GM06990 (cell line): ENCODE measurements at regions not wholly inside any gene's neighbourhood (a gene's known extent, or its start where the extent isn't known, plus 50 kb on each side); places are given as distances from the start of the nearest gene placed in this dataset.

Source experiments
- DNase-seq: peaks from one replicate; pipeline ENCODE4 v3.0.0-alpha.2; 2011; ENCODE audit not compliant: insufficient read length; ENCODE audit errors: extremely low read depth
- H3K27me3 ChIP-seq: replicated peaks from 2 replicates; pipeline ENCODE4 v1.6.0; 2011; ENCODE audit warnings: low read length; ENCODE audit not compliant: control insufficient read depth, insufficient read depth
- H3K36me3 ChIP-seq: 2 replicates; pipeline ENCODE4 v1.5.1; 2011; ENCODE audit warnings: low read length; ENCODE audit not compliant: control insufficient read depth, insufficient read depth
- H3K4me3 ChIP-seq: replicated peaks from 2 replicates; pipeline ENCODE4 v1.5.1; 2011; ENCODE audit warnings: low read depth, mild to moderate bottlenecking, control low read depth, low read length
- CTCF ChIP-seq: IDR thresholded peaks from 2 replicates; pipeline ENCODE4 v1.5.1; 2011; ENCODE audit warnings: low read length, control low read depth, mild to moderate bottlenecking, inconsistent platforms; ENCODE audit not compliant: insufficient read depth, poor library complexity, severe bottlenecking

DNA sequence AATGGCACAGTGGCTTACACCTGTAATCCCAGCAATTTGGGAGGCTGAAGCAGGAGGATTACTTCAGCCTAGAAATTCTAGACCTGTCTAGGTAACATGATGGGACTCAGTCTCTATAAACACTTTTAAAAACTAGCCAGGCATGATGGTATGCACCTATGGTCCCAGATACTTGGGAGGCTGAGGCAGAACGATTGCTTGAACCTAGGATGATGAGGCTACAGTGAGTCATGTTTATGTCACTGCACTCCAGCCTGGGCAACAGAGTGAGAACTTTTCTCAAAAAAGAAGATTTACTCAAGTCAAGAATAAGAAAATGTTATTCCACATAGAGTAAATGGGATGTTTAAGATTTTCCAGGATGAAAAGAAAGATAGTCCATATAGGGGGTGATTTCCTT lies 158.6 kb downstream of the HNMT start:
- Histone ChIP-seq H3K36me3 (no peaks in the 10 kb centered on the region), H3K27me3 (no peaks in the 10 kb centered on the region; the same call in 1 of the 2 replicates), H3K4me3 (no peak overlapping the region)
- no peak for DNase-seq
- TF ChIP-seq CTCF, result no peak

- no peaks in the 10 kb centered on the region for H3K36me3 ChIP-seq
- TF ChIP-seq CTCF, result no peak
- H3K27me3 ChIP-seq, result no peaks in the 10 kb centered on the region; the same call in 1 of the 2 replicates
- H3K4me3 ChIP-seq, result no peak overlapping the region
- no peak for DNase-seq
These were observed 159.5 kb downstream of the HNMT start for GRCh38 chr2:138123741-138124140.

DNA sequence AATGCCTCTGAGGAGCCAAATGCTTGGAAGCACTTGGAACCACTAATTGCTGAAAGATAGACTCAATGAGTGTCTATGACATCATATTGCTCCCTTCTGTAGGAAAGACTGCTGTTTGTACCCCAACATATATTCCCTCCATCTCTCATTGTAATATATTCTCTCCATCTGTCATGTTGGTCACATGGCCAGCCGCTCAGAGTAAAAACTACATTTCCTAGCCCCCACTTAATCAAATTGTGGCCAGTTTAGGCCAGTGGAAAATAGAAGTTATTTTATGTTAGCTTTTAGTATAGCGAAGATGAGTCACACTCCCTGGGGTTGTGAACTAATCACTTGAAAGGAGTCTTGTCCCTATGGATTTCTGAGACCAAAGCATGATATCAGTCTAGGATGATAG lies 160.2 kb downstream of the HNMT start:
- no peak overlapping the region for H3K4me3 ChIP-seq
- TF ChIP-seq CTCF, result no peak
- no peak for DNase-seq

DNA sequence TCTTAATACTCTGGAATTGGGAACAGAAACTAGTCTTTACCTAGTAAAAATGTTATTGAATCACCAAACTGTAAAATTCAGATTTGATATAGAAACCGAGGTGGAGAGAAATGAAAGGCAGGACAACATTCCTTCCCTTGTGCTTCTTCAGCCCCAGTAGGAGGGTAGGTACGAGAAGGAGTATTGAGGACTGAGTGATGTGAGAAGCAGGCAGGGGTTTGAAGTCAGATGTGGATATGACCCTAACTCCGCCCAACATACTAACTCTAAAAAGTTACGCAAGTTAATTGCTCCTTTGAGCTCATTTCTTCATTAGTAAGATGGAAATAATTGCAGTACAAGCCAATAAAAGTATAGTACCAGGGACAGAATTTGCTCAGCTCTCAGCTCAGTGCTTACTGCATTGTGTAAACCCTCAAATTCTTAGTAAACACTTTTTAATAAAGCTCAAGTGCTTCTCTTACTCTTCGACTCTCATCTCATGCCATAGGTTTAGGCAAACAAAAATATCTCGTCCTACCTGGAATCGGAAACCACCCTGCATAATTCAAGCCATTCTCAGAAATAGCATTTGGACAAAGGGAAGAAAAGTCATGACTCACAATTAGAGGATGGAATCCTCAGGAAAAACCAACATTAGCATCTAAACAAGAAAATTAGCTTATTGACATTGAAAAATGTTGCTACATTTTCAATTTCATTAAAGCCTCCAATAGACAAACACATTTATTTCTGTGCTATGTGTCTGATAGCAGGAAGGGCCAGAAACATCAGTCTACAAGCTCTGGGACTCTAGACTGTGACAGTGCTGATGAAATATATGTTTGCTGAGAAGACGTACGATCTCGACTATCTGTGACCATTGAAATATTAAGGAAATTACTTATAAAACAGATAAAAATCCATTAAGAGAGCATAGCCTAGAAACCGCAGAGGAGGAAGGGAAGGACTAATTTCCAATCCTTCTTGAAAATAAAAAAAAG lies 161.3 kb downstream of the HNMT start:
- Histone ChIP-seq H3K27me3 (no peaks in the 10 kb centered on the region; the same call in 1 of the 2 replicates), H3K4me3 (no peak overlapping the region), H3K36me3 (no peaks in the 10 kb centered on the region)
- no peak for TF ChIP-seq CTCF
- no peak for DNase-seq

More for the DNA sequence above, 160.2 kb downstream of the HNMT start:
- no peaks in the 10 kb centered on the region; the same call in 1 of the 2 replicates for H3K27me3 ChIP-seq
- H3K36me3 ChIP-seq, result no peaks in the 10 kb centered on the region

GRCh38 chr2:138132108-138132507 lies 167.8 kb downstream of the HNMT start:
- Histone ChIP-seq H3K4me3 (no peak overlapping the region), H3K36me3 (no peaks in the 10 kb centered on the region), H3K27me3 (no peaks in the 10 kb centered on the region)
- no peak for TF ChIP-seq CTCF
- no peak for DNase-seq
